ENCODE measurements at regions not wholly inside any gene's neighbourhood (a gene's known extent, or its start where the extent isn't known, plus 50 kb on each side); places are given as distances from the start of the nearest gene placed in this dataset.

DNA sequence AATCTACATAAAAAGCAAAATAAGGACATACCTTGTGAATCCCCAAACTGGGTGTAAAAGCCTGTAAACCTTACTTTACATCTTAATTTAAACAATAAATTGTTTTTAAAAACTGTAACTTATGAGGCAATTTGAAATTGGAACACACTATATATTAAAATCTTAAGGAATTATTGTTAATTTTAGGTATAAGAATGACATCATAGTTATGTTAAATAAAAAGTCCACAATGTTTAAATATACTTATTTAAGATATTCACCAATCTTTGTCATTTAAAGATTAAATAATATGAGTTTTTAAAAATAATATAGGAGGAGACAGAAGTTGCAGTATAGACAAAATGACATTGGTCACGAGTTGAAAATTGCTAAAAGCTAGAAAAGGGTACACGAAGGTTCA, 621.9 kb upstream of the POU3F2 start:
- no peak for TF ChIP-seq POLR2A (IDR thresholded peaks at IDR 0.05)
- TF ChIP-seq, protein P1, sequence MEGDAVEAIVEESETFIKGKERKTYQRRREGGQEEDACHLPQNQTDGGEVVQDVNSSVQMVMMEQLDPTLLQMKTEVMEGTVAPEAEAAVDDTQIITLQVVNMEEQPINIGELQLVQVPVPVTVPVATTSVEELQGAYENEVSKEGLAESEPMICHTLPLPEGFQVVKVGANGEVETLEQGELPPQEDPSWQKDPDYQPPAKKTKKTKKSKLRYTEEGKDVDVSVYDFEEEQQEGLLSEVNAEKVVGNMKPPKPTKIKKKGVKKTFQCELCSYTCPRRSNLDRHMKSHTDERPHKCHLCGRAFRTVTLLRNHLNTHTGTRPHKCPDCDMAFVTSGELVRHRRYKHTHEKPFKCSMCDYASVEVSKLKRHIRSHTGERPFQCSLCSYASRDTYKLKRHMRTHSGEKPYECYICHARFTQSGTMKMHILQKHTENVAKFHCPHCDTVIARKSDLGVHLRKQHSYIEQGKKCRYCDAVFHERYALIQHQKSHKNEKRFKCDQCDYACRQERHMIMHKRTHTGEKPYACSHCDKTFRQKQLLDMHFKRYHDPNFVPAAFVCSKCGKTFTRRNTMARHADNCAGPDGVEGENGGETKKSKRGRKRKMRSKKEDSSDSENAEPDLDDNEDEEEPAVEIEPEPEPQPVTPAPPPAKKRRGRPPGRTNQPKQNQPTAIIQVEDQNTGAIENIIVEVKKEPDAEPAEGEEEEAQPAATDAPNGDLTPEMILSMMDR (IDR thresholded peaks at IDR 0.05) = no peak
- Histone ChIP-seq H3K27me3 (no peaks in the 10 kb centered on the region), H3K27ac (no peak overlapping the region), H3K4me3 (no peak overlapping the region), H3K4me1 (no peaks in the 10 kb centered on the region), H3K9me3 (no peaks in the 10 kb centered on the region), H3K36me3 (replicated peaks in 1 of 2; ENCODE audit: insufficient read depth in 1 of 2, low read depth in 2 of 2) (no peaks in the 10 kb centered on the region)
- WGBS, 2 donors = 34 to 35% methylated on average over 2 of the region's 2 CpGs
- ATAC-seq = no peak
- no peak for DNase-seq
- intact Hi-C loops (cut with DNase I) = no loop called here

DNA sequence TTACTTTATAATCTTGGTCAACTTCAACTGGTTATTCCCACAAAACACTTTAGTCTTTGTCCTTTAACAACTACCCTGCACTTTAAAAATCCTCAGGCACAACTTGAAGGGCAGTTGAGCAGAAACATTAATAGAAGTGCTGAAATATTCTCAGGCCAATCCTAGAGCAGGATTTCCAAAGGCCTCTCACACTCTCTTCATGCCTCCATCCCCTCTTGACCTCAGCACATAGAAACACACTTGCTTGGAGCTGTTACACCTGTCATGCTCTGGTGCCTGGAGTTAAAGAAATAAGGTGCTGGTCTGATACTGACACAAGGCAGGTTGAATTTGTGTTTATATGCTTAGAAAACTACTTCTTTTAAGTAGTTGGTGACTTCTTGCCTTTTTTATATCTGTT, 618.8 kb upstream of the POU3F2 start:
- DNase-seq = no peak
- intact Hi-C loops (cut with DNase I) = no loop called here
- TF ChIP-seq, protein P1 (IDR thresholded peaks at IDR 0.05) = no peak
- TF ChIP-seq POLR2A (IDR thresholded peaks at IDR 0.05) = no peak
- no peaks in the 10 kb centered on the region for H3K27me3 ChIP-seq
- no peak overlapping the region for H3K27ac ChIP-seq
- no peak overlapping the region for H3K4me3 ChIP-seq
- no peak for ATAC-seq
- no peaks in the 10 kb centered on the region for H3K36me3 ChIP-seq (replicated peaks in 1 of 2; ENCODE audit: insufficient read depth in 1 of 2, low read depth in 2 of 2)
- H3K9me3 ChIP-seq = no peaks in the 10 kb centered on the region
- no peaks in the 10 kb centered on the region for H3K4me1 ChIP-seq

DNA sequence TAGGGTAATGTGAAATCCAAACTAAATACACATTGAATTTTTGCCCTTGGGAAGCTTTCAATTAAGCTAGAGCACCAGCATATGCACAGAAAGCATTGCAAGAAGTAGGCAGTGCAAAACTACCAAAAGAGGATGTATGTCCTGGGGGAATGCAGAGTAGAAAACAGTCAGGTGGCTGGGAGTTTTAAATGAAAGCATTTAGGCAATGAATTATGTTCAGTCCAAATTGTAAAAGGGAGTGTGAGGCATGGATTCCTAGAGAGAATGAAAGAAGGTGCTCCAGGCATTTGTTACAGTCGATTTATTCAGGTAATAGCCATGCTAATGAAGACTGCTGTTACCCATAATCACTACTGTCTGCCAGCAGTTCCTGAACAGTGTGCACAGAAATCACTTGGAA, 604.1 kb upstream of the POU3F2 start:
- 10 to 29% methylated on average over 1 of the region's 1 CpG for WGBS, 2 donors
- no peak for DNase-seq

DNA sequence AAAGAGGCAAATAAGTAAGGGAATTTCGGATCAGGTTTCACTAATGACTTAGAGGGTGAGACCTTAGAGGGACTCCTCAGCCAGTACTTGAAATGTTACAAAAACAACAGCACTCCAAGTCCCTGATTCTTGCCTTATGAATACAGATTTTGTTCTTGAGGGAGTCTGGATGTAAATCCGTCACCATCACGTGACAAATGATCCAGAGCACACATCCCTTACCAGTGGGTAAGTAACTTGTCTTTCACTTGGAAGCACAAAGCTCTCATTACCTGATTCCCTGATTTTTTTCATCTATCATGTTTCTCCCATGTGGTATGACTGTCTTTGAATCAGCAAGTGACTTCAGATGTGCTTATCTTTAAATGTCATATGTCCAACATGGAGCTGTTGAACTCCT, 595.3 kb upstream of the POU3F2 start:
- Histone ChIP-seq H3K36me3 (replicated peaks in 1 of 2; ENCODE audit: insufficient read depth in 1 of 2, low read depth in 2 of 2) (no peaks in the 10 kb centered on the region), H3K27me3 (no peaks in the 10 kb centered on the region), H3K4me1 (no peaks in the 10 kb centered on the region), H3K4me3 (no peak overlapping the region), H3K9me3 (no peaks in the 10 kb centered on the region), H3K27ac (no peak overlapping the region)
- intact Hi-C loops (cut with DNase I) = no loop called here
- no peak for ATAC-seq
- no peak for DNase-seq
- 28 to 35% methylated on average over 3 of the region's 3 CpGs for WGBS, 2 donors
- TF ChIP-seq POLR2A (IDR thresholded peaks at IDR 0.05) = no peak
- TF ChIP-seq, protein P1 (IDR thresholded peaks at IDR 0.05) = no peak

More for the DNA sequence above, 604.1 kb upstream of the POU3F2 start:
- no peaks in the 10 kb centered on the region for H3K4me1 ChIP-seq
- intact Hi-C loops (cut with DNase I) = no loop called here
- no peaks in the 10 kb centered on the region for H3K36me3 ChIP-seq (replicated peaks in 1 of 2; ENCODE audit: insufficient read depth in 1 of 2, low read depth in 2 of 2)
- H3K27me3 ChIP-seq = no peaks in the 10 kb centered on the region
- TF ChIP-seq, protein P1 (IDR thresholded peaks at IDR 0.05) = no peak
- TF ChIP-seq POLR2A (IDR thresholded peaks at IDR 0.05) = no peak
- no peak overlapping the region for H3K27ac ChIP-seq
- no peak overlapping the region for H3K4me3 ChIP-seq
- no peaks in the 10 kb centered on the region for H3K9me3 ChIP-seq
- no peak for ATAC-seq

DNA sequence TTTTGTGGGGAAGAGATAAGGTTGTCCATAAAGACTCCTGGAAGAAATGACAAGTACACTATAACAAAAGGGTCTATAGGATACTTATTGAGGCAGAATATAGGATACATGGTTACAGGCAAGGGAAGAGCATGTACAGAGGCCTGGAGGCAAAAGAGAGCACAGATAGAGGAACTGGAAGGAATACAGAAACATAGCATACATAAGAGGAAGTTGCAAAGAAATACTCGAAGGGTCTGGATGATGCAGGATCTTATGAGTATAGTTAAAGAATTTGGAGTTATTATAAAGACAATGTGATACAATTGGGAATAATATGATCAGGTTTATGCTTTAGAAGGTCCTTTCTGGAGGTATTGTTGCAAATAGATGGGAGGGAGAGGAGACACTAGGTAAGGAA, 592.7 kb upstream of the POU3F2 start:
- H3K36me3 ChIP-seq (replicated peaks in 1 of 2; ENCODE audit: insufficient read depth in 1 of 2, low read depth in 2 of 2) = no peaks in the 10 kb centered on the region
- H3K4me1 ChIP-seq = no peaks in the 10 kb centered on the region
- no peak for ATAC-seq
- H3K4me3 ChIP-seq = no peak overlapping the region
- 30 to 40% methylated on average over 1 of the region's 1 CpG for WGBS, 2 donors
- TF ChIP-seq, protein P1 (IDR thresholded peaks at IDR 0.05) = no peak
- TF ChIP-seq POLR2A (IDR thresholded peaks at IDR 0.05) = no peak
- intact Hi-C loops (cut with DNase I) = no loop called here
- no peak for DNase-seq
- H3K9me3 ChIP-seq = no peaks in the 10 kb centered on the region
- no peak overlapping the region for H3K27ac ChIP-seq
- no peaks in the 10 kb centered on the region for H3K27me3 ChIP-seq
